GM18861 (cell line): ENCODE measurements at regions not wholly inside any gene's neighbourhood (a gene's known extent, or its start where the extent isn't known, plus 50 kb on each side); places are given as distances from the start of the nearest gene placed in this dataset.
A peak's percentile ranks its signal among the peaks of the same experiment; 100 is the strongest.

Experiments used
- ATAC-seq: cut with Tn5 transposase; IDR thresholded peaks from one replicate; pipeline ENCODE4 v1.9.1; 2021; ENCODE audit not compliant: unreplicated experiment

DNA sequence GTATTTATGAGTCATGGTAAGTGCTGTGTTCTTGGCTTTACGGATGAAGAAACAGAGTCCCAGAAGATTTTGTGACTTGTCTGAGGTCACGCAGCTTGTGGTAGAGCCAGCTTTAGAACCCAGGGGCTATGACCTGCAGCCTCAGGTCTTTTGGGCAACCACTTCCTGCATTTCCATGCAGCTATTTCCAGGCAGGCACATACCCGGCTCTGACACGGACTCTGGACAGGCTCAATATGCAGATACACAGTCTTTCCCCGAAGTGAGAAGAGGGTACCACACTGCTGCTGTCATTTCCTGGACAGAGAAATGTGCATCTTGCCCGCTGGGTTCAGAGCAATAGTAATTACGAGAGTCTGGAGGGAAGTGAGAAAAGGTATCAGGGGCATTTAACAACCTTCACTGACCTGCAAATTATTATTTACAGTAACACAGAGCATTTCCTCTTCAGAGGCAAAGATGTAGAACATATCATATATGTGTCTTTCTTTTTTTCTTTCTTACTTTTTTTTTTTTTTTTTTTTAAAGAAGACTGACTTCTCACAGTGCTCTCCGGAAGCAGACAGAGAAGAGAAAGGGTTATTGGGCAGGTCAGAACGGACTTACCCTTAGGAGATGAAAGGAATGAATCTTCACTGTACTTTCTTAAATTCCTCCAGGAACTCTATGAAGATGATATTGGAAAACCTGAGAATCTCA lies 185.1 kb downstream of the CLIC5 start:
- ATAC-seq: peak; percentile 96

DNA sequence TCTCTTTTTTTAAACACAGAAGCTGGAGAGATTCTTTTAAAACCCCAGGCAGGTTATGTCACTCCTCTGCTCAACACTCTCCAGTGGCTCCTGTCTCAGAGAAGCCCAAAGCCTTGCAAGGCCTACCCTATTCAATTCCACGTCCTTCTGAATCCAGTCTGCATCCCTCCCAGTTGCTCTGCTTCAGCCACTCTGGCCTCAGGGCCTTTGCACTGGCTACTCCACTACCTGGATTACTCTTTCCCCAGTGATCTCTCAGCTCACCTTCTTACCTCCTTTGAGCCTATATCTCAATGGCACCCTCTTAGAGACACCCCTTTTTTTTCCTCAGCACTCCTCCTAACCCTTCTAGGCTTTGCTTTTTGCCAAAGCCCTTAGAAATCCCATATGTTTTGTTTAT lies 185.8 kb downstream of the CLIC5 start:
- ATAC-seq: no peak

DNA sequence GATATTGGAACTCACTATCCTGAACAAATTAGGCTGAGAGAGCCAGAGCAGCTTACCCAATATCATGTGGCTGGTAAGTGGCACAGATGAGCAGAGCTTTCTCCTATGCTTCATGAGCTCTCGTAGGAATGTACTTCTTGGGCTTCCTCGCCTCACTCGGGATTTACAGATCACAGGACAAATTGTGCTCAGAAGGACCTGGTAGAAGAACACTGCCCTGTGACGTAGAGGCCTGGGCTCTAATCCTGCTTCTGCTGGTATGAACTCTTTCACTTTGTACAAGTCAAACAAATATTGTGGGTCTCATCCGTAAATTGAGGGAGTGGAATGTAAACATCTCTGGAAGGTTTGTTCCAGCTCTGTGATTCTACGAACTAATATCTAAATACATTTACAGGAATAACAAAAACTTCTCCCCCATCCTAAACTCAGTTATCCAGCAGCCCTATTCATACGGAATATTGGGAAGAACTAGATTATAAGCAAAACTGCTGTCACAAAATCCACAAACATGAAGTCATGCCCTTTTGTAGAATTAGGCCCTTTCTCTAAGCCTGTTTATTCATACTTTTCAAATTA lies 187.6 kb downstream of the CLIC5 start:
- ATAC-seq: no peak

DNA sequence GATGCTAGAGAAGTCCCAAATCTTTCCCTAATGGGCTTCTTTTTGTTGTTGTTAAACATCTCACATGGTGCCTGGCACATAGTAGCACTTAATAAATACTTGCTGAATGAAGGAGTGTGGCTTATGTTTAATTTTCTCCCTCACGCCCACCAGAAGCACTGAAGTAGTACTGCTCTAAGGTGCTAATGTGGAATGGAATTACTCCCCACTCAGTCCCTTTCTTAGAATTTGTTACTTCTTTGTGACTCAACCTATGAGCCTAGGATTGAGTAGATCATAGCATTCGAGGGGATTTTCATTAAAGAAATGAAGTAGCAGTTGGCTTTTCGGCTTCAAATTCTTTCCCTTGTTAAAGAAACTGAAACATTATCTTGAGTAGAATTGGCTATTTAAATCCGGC lies 192.8 kb downstream of the CLIC5 start:
- ATAC-seq: no peak

DNA sequence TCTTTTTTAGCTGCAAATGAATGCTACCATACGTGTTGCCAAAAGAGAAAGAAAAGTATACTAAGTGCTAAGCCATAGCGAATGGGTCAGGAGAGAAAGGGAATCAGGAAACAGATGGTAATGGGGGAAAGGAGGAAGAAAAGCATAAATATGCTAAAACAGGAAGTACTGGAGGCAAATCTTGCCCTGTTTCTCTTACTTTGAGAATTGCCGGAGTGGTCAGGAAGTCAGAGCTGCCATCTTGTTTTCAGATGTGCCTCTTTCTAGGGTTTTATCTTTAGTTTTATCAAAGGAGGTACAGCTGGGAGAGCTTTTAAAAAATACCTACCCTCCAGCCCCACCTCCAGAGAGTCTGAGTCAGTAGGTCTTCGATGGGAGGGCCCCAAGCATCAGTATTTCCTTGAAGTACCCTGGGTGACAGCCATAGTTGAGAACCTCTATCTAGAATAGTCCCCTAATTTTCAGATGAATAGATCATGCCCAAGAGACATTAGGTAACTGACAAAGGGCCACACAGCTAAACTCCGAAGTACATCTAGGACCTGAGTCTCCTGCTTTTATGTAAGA lies 193.3 kb downstream of the CLIC5 start:
- no peak for ATAC-seq

DNA sequence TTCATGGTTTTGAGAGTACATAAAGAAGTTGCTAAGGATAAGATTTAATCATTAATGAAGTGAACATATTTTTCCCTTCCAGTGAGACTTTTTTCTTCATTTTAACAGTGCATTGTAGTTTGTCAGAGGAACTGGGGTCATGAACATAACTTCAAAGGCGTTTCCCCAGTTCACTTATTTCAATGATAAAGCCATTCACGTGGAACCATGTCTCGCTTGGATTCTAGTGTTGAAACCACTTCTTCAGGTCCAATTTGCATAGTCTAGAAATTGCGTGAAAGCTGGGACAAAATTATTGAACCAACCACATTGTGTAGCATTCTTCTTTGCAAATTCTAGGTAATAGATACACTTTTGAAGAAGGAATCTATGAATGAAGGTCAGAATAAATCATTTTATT lies 197.0 kb downstream of the CLIC5 start:
- ATAC-seq: no peak

DNA sequence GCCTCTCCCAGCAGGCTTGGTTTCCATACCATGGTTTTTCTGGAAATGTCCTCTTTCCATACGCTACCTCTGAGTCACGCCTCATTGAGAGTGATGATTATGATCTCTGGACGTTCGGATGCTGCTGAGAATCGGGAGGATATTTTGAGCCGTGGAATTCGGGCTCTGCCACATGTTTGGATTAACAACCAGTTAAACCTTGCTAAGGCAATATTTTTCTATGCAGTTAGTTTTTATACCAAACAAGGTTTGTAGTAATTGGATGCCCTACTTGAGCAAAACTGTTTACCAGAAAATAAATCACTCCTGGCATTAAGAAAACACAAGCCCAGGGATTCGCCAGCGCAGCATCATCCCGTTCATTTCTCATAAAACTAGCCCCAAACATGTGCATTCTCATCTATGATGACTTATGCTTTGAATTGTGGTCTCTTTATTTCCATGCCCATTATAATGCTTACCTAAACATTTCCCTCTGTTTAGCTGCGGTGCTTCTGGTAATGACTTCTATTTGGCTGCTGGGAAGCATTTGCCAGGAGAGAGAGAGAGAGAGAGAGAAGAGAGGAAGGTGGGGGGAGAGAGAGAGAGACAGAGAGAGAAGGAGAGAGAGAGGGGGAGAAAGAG lies 198.9 kb downstream of the CLIC5 start:
- no peak for ATAC-seq

DNA sequence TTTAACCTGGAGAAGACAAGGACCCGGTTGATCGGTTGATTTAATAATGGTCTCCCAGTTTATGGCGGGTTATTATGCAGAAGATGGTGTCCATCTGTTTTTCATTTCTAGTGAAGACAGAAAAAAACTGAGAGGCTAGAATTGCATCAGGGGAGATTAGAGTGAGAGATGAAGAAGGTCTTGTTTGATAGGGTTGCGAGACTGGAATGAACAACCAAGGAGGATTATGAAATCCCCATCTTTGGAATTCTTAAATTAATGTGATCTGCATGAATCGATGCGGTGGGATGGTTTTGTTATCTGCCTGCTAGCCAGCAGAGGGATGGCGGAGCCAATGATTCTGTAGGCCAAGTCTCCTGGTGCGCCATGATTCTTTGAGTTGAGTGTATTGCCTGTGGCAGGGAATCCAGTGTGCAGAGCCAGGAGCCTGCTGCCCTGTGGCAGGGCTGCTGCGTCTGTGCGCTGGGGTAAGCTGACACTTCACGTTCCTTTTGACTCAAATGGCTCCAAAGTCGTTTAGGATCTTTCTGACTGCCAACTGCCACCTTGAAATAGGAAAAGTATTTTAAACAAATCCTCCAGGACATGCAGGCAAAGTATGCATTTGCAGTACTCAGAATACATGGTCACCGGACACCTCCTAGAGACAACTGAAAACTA lies 200.1 kb downstream of the CLIC5 start:
- ATAC-seq: no peak

DNA sequence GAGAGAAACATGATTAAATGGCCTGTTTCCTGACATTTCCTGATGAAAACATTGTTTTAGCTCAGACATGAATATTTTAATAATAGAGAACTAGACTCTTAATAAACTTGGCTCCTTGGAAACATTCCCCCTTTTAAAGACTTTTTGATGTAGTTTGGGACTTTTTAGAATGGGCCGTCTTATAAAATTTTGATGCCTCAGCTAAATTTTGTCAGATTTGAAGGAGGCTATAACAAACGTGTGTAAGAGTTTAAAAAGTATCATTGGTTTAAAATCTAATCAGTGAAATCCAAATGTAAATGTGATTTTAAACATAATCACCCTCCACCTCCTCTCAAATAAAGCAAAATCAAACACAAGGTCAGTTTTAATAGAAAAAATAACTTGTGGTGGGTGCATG lies 200.9 kb downstream of the CLIC5 start:
- no peak for ATAC-seq

DNA sequence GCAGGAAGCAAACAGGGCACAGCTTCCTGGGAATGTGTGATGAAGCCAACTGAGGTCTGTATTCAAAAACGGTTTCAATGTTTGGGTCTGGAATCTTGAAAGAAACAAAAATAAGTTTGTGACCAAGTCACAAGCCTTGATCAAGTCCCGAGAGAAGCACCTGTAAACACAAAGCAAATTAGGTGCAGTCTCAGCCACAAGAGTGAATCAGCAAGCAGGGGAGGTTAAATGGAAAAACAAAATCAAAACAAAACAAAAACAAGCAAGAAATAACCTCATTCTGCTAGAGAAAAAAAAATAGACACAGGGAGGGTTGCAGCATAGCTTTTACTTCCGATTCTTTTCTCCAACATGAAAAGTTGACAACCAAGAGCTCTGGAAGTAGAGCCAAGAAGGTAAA lies 201.7 kb downstream of the CLIC5 start:
- ATAC-seq: no peak

DNA sequence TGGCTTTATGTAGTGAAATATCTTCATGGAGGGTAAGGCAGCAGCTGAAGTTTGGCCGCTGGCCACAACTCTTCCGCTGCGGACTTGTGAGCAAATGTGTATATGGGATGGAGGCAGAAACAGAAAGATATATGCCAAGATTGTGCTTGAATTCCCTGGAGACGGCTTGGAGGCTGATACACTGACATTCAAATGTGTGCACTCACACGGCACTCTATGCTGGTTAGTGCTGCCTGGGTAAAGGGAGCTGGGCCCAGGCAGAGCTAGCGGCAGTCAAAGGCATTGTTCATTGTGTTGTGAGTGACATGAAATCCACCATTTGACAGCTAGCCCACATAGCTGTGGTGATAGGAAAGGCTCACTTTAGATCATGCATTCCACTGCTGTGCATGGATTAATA lies 202.7 kb downstream of the CLIC5 start:
- no peak for ATAC-seq

DNA sequence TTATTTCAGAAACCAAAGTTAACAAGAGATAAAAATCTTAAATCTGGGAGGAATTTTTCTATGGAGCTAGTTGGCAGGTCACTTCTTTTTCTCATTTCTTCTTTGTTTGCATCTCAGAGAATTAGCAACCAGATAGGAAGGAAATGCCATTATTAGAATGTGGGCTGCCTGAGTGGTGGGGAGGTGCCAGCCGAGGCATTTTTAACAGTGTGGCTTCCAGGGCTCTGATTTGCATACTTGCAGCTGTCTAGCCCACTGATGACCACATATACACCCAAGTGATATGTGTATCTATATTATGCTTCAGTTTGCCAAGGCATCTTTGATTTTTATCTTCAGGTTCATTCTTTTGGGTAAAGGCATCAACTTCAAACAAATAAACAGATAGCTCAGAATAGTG lies 206.7 kb downstream of the CLIC5 start:
- peak; percentile 78 for ATAC-seq

DNA sequence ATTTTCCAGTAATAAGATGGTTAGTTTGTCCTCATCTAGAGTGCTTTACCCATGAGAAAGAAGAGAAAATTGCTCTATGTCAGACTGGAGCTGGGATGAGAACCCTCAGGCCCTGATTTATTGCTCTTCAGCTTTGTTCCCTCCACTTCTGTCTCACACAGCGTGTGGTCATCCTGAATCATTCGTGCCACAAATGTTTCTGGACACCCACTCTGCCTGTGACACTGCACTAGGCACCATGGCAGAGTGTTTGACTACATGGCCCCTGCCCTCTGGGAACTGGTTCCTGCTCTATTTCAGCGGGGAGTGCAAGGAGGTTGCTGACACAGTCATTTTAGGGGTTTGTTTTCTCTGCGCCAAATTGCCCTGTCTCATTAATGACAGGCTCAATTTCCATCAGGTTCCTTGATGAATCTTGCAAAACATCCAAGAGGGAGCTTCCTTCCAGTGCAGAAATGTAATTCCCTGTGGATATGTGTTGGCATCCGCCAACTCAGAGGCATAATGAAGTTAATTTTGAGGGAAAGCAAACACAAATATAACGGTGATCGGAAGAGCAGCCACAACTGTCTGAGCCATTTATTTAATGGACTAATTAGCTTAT lies 207.5 kb downstream of the CLIC5 start:
- ATAC-seq: no peak

DNA sequence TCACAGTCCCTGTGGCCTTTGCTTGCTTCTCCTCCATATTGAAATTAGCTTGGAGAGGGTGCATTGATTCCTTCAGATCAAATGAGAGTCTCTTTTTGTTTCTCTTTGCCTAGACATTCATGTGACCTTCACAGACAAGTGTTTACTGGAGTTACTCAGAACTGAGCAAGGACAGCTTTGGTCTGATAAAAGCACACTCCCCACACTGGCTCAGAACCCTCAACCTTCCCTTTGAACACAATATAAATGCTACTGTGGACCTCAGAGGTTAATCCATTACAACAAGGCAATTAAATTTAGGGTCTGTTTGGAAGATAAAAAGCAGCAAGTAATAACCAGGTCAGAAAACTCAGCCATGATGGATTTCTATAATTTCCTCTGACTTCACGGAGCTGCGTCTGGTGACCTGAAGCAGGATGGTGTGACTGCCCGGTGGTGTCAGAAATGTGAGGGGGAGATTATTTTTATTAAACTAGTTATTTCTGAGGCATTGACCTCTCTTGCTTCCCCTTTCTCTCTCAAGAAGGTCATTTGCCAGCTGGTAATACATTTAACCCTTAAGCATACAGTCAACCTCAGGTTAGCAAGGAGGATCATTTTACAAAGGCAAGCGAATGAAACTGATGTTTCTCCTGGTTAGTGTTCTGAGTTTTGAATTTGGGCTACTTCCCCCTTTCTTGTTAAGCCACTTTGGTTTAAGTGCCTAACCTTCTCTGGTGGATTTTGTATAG lies 208.2 kb downstream of the CLIC5 start:
- ATAC-seq: no peak

DNA sequence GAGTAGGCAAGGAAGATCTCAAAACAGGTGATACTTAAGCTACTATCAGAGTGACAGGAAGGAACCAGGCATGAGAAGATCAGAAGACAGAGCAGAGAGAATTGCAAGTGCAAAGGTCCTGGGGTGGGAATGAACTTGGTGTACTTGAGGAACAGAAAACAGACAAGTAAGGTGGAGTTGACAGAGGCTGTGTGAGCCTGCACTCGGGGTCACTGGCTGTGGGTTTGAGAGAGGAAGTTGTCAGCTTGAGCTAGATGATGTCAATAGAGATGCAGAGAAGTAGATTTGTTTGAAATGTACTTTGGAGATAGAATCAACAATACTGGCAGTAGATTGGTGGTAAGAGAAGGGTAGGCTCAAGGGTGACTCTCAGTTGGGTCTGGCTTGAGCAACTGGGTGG lies 209.5 kb downstream of the CLIC5 start:
- ATAC-seq: no peak

DNA sequence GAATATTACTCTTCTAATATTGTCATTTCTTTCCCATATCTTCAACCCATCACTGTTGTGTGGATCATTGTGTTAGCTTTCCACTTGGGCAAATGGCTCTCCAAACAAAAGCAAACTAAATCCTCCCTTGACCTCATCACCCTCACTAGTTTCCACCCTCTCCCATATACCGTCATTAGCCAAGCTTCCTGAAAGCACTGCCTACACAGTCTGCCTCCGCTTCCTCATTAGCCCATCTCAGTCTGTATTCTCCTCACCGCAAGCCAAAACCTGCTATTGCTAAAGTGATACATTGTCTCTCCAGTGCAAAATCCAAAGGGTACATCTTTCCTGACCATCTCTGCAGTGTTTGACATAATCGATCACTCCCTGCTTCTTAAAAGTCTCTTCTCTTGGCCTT lies 212.6 kb downstream of the CLIC5 start:
- ATAC-seq: no peak

DNA sequence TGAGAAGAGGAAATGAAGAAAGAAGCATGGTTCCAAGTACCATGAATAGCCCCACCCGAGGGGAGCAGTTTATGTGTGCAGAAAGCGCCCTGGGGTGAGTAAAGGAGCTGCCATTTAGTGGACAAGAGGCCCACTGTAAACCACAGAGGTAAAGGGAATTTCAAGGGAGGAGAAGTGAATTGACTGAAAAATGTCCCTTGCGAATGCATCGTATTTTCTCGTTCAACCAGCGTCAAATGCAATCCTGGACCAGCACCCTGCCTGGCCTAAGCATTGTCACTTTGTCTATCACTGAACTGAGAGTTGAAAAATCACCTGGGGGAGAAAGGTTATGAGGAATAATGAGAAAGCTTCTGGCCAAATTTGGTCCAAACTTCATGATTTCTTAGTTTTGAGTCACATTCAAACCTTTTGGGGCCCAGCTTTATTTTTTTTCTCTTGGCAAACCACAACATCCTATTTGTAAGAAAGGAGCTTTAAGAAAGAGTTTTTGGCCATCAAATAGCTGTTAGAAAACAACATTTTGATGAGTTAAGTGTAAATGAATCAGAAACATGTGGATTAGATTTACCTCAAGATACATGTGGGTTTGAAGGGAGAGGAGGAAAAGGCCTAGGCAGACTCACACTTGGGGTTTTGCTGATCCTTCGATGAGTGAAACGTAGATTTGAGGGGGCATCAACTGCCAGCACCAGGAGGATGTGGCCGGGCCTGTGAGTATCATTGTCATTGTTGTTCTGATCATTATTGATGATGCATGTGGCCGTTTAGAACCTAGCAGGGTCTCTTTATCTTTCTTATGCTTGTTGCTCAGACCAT lies 214.0 kb downstream of the CLIC5 start:
- ATAC-seq: no peak

DNA sequence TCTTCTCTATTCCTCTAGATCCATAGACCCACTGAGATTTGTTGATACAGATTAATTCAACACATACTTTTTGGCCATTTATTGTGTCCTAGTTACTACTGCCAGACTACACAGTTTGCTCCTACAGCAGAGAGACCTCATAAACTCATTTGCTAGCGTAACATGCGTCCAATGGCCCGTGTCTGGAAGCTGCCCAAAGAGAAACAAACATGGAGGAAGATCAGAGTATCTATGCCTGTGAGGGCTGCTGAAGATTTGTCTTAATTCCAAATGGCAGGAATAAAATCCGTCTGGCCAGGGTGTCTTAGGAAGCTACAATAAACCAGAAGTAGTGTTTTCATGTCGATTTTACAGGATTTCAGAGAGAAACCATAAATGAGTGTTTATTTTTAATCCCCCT lies 214.7 kb downstream of the CLIC5 start:
- no peak for ATAC-seq

DNA sequence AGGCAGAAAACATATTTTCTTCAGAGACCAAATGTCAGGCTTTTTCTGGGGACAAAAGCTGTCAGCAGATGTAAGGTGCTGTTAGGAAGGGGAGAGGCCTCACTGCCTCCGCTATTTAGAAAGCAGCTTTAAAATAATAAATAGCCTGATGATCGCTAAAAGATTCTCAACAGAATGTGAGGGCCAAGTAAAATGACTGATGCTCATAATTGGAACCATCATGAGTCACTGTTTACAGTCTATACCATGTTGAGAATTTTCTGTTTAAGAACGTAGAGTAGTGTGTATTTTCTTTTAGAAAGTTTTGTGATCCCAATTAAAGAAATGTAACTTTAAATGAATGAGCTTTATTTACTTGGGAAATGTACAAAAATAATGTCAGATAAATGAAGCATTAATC lies 220.0 kb downstream of the CLIC5 start:
- no peak for ATAC-seq

DNA sequence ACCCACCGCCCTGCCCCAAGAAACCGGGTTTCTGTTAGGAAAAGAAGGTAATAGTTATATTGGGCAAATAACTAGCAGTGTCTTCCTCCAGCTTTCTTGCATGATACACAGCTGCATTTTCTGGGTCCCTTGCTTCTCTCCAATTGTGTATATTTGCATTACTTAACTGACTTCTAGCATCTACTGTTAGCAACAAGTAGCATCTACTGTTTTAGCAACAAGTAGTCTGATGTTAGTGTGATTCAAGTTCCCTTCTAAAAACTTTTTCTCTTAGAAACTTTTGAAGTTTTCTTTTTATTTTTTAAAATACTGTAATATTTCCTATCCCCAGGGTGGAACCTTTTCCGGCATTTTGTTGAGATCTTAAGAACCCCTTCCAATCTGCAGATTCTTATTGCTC lies 221.2 kb downstream of the CLIC5 start:
- no peak for ATAC-seq
